Glutamatergic neuron (in vitro differentiated cells): ENCODE measurements at regions not wholly inside any gene's neighbourhood (a gene's known extent, or its start where the extent isn't known, plus 50 kb on each side); places are given as distances from the start of the nearest gene placed in this dataset.

Experiments
- DNase-seq: peaks from one replicate; pipeline ENCODE4 v3.0.0; 2022
- H3K27ac Mint-ChIP-seq: one replicate; pipeline ENCODE4 v1.8.0; 2020; ENCODE audit warnings: mild to moderate bottlenecking, mixed read lengths, inconsistent platforms; ENCODE audit not compliant: unreplicated experiment
- H3K27me3 Mint-ChIP-seq: one replicate; pipeline ENCODE4 v1.8.0; 2020; ENCODE audit warnings: mild to moderate bottlenecking, moderate library complexity, mixed read lengths, inconsistent platforms; ENCODE audit not compliant: unreplicated experiment
- H3K36me3 Mint-ChIP-seq: one replicate; pipeline ENCODE4 v1.8.0; 2020; ENCODE audit warnings: mild to moderate bottlenecking, mixed read lengths, inconsistent platforms; ENCODE audit not compliant: unreplicated experiment
- H3K4me1 Mint-ChIP-seq: one replicate; pipeline ENCODE4 v1.8.0; 2020; ENCODE audit warnings: mild to moderate bottlenecking, low read depth, mixed read lengths, inconsistent platforms; ENCODE audit not compliant: unreplicated experiment
- H3K4me3 Mint-ChIP-seq: one replicate; pipeline ENCODE4 v1.8.0; 2020; ENCODE audit warnings: mild to moderate bottlenecking, mixed read lengths, inconsistent platforms; ENCODE audit not compliant: unreplicated experiment
- H3K9me3 Mint-ChIP-seq: one replicate; pipeline ENCODE4 v1.8.0; 2020; ENCODE audit warnings: mild to moderate bottlenecking, moderate library complexity, mixed read lengths, inconsistent platforms; ENCODE audit not compliant: unreplicated experiment
- TF ChIP-seq, protein P1 (sequence below): fragments of 200-600 bp; sonication (generic); IDR thresholded peaks from one replicate; pipeline ENCODE4 v1.5.0; 2021; ENCODE audit not compliant: partially characterized antibody, unreplicated experiment

DNA sequence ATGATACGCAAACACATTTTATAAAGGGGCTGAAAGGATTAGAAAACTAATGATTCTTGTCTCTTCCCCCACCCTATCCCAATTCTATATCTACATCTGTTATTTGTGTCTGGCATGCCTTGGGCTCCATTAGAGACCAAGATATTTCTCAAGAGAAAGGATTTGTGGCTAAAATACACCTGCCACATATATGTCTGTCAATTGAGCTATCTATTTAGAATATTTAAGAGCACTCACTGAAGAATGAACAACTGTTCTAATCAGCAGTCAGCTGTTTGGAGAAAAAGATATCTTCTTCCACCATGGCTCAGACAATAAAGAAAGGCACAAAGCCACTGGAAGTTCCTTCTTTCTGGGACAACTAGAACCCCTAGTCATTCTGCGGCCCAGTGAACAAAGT lies 61.7 kb upstream of the LRRN1 start:
- H3K27ac Mint-ChIP-seq, result no peak overlapping the region
- DNase-seq, result no peak
- TF ChIP-seq, protein P1, sequence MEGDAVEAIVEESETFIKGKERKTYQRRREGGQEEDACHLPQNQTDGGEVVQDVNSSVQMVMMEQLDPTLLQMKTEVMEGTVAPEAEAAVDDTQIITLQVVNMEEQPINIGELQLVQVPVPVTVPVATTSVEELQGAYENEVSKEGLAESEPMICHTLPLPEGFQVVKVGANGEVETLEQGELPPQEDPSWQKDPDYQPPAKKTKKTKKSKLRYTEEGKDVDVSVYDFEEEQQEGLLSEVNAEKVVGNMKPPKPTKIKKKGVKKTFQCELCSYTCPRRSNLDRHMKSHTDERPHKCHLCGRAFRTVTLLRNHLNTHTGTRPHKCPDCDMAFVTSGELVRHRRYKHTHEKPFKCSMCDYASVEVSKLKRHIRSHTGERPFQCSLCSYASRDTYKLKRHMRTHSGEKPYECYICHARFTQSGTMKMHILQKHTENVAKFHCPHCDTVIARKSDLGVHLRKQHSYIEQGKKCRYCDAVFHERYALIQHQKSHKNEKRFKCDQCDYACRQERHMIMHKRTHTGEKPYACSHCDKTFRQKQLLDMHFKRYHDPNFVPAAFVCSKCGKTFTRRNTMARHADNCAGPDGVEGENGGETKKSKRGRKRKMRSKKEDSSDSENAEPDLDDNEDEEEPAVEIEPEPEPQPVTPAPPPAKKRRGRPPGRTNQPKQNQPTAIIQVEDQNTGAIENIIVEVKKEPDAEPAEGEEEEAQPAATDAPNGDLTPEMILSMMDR, result no peak
- no peaks in the 10 kb centered on the region for H3K9me3 Mint-ChIP-seq
- H3K4me3 Mint-ChIP-seq, result no peak overlapping the region
- H3K4me1 Mint-ChIP-seq, result peaks cover 5% of the 10 kb centered on the region
- no peaks in the 10 kb centered on the region for H3K27me3 Mint-ChIP-seq
- H3K36me3 Mint-ChIP-seq, result no peaks in the 10 kb centered on the region

DNA sequence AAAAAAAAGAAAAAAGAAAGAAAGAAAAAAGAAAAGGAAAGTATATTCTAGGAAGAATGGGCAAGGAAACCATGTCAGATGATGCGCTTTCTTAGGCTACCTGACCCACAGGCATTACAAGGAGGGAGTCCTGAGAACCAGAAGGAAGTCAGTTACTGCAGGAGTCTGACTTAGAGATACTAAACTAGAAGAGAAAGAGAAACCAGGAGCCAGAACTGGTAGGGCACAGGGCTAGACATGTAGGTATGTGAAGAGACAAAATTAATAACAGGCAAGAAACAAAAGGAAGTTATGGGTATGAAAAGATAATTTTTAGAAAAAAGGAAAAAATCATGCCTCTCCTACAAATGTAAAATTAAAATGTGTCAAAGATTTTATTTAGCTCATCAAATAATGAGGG lies 63.3 kb upstream of the LRRN1 start:
- Mint-ChIP-seq H3K36me3 (no peaks in the 10 kb centered on the region), H3K4me3 (no peak overlapping the region), H3K4me1 (peaks cover 5% of the 10 kb centered on the region), H3K9me3 (no peaks in the 10 kb centered on the region), H3K27me3 (no peaks in the 10 kb centered on the region), H3K27ac (no peak overlapping the region)
- DNase-seq, result no peak
- TF ChIP-seq, protein P1, result no peak

DNA sequence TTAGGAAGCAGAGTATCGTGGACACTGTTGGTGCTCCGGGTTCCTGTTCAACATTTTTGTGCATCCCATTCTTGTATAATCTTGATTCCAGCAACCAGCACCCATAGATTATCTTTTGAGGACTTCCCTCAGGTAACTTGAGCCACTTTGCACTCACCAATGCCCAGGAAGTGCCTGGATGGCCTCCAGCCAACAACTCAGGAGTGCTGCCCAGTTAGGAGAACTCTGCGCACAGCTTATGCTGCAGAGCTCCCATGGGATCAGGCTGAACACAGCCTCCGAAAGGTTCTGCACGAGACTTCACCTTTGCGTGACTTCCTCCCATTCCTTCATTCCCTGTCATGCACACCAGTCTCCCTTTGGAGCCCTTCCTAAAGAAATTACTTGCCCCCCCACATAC lies 64.3 kb upstream of the LRRN1 start:
- Mint-ChIP-seq H3K27ac (no peak overlapping the region), H3K36me3 (no peaks in the 10 kb centered on the region), H3K4me3 (no peak overlapping the region), H3K27me3 (no peaks in the 10 kb centered on the region), H3K9me3 (no peaks in the 10 kb centered on the region), H3K4me1 (peaks cover 5% of the 10 kb centered on the region)
- DNase-seq, result no peak
- TF ChIP-seq, protein P1, result no peak

DNA sequence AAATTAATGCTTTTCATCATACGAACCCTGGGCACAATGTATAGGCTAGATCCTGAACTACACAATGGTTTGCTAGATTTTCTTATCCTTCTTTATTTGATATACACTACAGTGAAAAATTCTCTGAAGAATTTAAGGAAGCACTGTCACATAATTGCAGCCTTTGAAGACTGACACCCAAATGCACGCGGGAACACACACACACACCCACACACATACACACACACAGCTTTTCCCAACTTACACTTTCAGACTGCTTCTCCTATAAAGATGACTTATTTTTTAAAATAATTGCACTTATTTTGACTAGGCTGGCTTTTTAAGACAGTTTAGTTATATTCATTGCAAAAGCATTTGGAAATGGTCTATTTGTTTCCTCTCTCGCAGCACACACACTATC lies 70.0 kb upstream of the LRRN1 start:
- Mint-ChIP-seq H3K9me3 (no peaks in the 10 kb centered on the region), H3K27ac (no peak overlapping the region), H3K4me3 (no peak overlapping the region), H3K4me1 (no peaks in the 10 kb centered on the region), H3K27me3 (no peaks in the 10 kb centered on the region), H3K36me3 (no peaks in the 10 kb centered on the region)
- no peak for DNase-seq
- TF ChIP-seq, protein P1, result no peak

DNA sequence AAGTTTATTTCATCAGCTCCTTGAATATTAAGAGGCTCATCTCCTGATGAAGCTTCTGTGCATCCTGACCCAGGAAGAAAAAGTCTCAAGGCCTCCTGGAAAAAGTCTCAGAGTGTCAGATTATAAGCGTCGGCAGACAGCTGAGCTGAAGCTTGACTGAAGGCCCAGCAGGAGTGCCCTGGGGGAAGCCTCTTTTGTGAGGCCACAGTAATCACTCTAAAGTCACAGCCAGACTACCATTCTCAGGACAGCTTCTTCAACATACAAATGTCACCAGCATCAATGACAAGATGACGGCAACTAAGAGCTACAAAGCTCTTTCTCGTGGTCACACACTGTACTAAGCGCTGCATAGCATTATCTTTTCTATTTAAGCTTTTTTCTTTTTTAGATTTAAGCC lies 72.7 kb upstream of the LRRN1 start:
- Mint-ChIP-seq H3K36me3 (no peaks in the 10 kb centered on the region), H3K4me3 (no peak overlapping the region), H3K4me1 (no peaks in the 10 kb centered on the region), H3K9me3 (no peaks in the 10 kb centered on the region), H3K27ac (no peak overlapping the region), H3K27me3 (no peaks in the 10 kb centered on the region)
- TF ChIP-seq, protein P1, result no peak
- DNase-seq, result no peak
